ENCODE measurements at regions not wholly inside any gene's neighbourhood (a gene's known extent, or its start where the extent isn't known, plus 50 kb on each side); places are given as distances from the start of the nearest gene placed in this dataset.

DNA sequence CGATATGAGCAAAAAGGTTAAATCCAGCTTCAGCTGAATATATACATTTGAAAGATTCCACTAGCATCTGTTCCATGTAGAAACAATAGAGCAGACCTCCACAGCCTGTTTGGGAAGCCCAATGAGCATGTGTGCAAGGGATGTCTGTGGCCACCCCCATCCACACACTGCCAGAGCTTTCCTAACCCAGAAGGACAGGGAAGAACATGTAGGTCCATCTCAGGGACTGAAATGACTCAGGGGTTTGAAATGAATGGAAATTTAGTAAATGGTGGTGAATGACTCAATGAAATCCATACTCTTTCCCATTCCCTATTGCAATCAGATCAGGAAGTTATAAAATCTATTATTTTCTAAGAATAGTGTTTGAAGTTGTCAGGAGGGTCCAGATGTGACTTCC, 397.2 kb downstream of the DUSP10 start:
- TF ChIP-seq, protein P1, sequence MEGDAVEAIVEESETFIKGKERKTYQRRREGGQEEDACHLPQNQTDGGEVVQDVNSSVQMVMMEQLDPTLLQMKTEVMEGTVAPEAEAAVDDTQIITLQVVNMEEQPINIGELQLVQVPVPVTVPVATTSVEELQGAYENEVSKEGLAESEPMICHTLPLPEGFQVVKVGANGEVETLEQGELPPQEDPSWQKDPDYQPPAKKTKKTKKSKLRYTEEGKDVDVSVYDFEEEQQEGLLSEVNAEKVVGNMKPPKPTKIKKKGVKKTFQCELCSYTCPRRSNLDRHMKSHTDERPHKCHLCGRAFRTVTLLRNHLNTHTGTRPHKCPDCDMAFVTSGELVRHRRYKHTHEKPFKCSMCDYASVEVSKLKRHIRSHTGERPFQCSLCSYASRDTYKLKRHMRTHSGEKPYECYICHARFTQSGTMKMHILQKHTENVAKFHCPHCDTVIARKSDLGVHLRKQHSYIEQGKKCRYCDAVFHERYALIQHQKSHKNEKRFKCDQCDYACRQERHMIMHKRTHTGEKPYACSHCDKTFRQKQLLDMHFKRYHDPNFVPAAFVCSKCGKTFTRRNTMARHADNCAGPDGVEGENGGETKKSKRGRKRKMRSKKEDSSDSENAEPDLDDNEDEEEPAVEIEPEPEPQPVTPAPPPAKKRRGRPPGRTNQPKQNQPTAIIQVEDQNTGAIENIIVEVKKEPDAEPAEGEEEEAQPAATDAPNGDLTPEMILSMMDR (IDR thresholded peaks at IDR 0.05): no peak
- TF ChIP-seq EZH2 (IDR thresholded peaks at IDR 0.05; ENCODE audit: borderline replicate concordance, insufficient read depth, low read depth, low read length, poor library complexity, severe bottlenecking): no peak

Measured in B cell (primary cell).